ENCODE measurements at regions not wholly inside any gene's neighbourhood (a gene's known extent, or its start where the extent isn't known, plus 50 kb on each side); places are given as distances from the start of the nearest gene placed in this dataset.

DNA sequence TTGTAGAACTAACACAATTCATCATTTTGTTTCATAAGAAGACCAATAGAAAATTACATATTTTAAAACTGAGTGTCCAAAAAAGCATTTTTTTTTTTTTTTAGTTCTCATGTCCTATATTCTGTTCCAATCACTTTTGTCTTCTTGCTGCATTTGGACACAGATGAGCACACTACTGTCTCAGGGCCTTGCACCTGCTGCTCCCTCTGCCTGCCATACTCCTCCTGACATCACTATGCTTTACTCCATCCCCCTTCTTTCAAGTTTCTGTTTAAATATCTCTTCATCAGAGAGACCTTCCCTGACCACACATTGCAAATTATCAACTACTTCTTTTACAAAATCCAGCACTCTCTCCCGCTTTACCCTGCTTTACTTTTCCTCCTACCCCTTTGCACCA lies 230.7 kb upstream of the GK2 start:
- intact Hi-C loops (cut with DNase I): no loop called here
- H3K27ac ChIP-seq: no peak overlapping the region
- 95 to 100% (median 97%) methylated on average over 1 of the region's 1 CpG for WGBS, 3 donors
- no peaks in the 10 kb centered on the region for H3K4me1 ChIP-seq
- DNase-seq: no peak
- H3K9me3 ChIP-seq: no peaks in the 10 kb centered on the region
- no peak for ATAC-seq
- H3K27me3 ChIP-seq (ENCODE audit: insufficient read depth in 3 of 3, low read length in 2 of 3): no peaks in the 10 kb centered on the region
- H3K36me3 ChIP-seq (ENCODE audit: insufficient read depth in 1 of 2, low read depth in 1 of 2): no peaks in the 10 kb centered on the region
- TF ChIP-seq, protein P1, sequence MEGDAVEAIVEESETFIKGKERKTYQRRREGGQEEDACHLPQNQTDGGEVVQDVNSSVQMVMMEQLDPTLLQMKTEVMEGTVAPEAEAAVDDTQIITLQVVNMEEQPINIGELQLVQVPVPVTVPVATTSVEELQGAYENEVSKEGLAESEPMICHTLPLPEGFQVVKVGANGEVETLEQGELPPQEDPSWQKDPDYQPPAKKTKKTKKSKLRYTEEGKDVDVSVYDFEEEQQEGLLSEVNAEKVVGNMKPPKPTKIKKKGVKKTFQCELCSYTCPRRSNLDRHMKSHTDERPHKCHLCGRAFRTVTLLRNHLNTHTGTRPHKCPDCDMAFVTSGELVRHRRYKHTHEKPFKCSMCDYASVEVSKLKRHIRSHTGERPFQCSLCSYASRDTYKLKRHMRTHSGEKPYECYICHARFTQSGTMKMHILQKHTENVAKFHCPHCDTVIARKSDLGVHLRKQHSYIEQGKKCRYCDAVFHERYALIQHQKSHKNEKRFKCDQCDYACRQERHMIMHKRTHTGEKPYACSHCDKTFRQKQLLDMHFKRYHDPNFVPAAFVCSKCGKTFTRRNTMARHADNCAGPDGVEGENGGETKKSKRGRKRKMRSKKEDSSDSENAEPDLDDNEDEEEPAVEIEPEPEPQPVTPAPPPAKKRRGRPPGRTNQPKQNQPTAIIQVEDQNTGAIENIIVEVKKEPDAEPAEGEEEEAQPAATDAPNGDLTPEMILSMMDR (IDR thresholded peaks at IDR 0.05): no peak
- H3K4me3 ChIP-seq: no peak overlapping the region

DNA sequence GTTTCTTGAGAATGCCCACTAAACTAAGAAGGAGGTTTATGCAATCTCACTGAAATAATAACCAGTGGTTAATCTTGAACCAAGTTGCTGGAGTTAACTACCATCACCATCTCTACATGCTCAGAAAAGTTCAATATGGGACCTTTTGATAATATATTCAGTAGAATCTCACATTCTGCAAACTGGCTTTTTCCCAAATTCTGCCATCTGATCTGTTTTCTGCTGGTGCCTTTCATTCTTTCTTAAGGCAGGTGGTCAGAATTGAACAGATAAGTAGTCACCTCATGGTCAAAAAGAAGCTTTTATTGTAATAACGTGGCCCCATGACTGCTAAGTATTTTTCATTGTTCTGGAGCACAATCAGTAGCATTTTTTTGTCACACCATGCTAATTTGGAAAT lies 229.0 kb upstream of the GK2 start:
- Histone ChIP-seq H3K36me3 (ENCODE audit: insufficient read depth in 1 of 2, low read depth in 1 of 2) (no peaks in the 10 kb centered on the region), H3K27ac (no peak overlapping the region), H3K4me3 (no peak overlapping the region), H3K4me1 (no peaks in the 10 kb centered on the region), H3K27me3 (ENCODE audit: insufficient read depth in 3 of 3, low read length in 2 of 3) (no peaks in the 10 kb centered on the region), H3K9me3 (no peaks in the 10 kb centered on the region)
- DNase-seq: no peak
- 60 to 75% (median 68%) methylated on average over 1 of the region's 1 CpG for WGBS, 3 donors
- intact Hi-C loops (cut with DNase I): no loop called here
- ATAC-seq: no peak
- TF ChIP-seq, protein P1 (IDR thresholded peaks at IDR 0.05): no peak

DNA sequence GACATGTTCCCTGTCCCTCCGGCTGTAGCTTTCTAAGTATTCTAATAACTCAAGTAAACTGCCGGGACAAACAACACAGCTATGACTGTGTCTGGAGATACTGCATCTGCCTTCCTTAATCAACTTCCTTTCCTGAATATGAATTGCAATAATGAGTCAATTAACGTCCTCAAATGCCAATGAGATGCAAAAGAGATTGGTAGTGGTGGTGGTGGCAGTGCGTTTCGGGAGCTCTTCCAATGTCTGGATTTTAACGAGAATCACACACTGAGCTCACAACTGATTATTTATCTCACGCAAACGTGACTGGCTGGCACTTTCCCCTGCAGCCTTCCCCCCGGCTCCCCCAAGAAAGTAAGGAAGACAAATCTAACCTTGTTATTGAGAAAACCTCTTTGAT lies 226.1 kb upstream of the GK2 start:
- no peak for ATAC-seq
- no peaks in the 10 kb centered on the region for H3K9me3 ChIP-seq
- WGBS, 3 donors: 85 to 88% (median 88%) methylated on average over 9 of the region's 9 CpGs
- no peaks in the 10 kb centered on the region for H3K27me3 ChIP-seq (ENCODE audit: insufficient read depth in 3 of 3, low read length in 2 of 3)
- DNase-seq: no peak
- intact Hi-C loops (cut with DNase I): no loop called here
- H3K27ac ChIP-seq: no peak overlapping the region
- H3K36me3 ChIP-seq (ENCODE audit: insufficient read depth in 1 of 2, low read depth in 1 of 2): no peaks in the 10 kb centered on the region
- H3K4me1 ChIP-seq: no peaks in the 10 kb centered on the region
- H3K4me3 ChIP-seq: no peak overlapping the region
- TF ChIP-seq, protein P1 (IDR thresholded peaks at IDR 0.05): no peak

DNA sequence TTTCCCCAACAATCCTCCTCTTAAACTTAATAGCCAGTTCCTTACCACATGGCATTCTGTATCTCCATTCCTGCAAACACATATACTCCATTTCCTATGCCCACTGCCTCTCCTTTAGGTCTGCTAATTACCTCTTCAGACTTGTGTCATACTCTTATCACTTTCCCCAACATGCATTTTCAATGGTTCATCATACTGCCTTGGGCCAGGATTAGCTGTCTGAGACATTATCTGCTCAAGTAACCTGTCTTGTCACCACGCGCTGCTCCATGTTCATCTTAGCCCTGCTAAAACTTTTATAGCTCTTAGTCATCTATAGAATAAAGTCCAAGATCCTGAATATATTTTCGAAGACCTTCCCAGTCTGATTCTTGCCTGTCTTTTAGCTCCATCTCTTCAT lies 224.1 kb upstream of the GK2 start:
- WGBS, 3 donors: 96 to 98% (median 96%) methylated on average over 3 of the region's 3 CpGs
- Histone ChIP-seq H3K27me3 (ENCODE audit: insufficient read depth in 3 of 3, low read length in 2 of 3) (no peaks in the 10 kb centered on the region), H3K27ac (no peak overlapping the region), H3K9me3 (no peaks in the 10 kb centered on the region), H3K4me1 (no peaks in the 10 kb centered on the region), H3K4me3 (no peak overlapping the region), H3K36me3 (ENCODE audit: insufficient read depth in 1 of 2, low read depth in 1 of 2) (no peaks in the 10 kb centered on the region)
- intact Hi-C loops (cut with DNase I): no loop called here
- no peak for ATAC-seq
- TF ChIP-seq, protein P1 (IDR thresholded peaks at IDR 0.05): no peak
- no peak for DNase-seq

DNA sequence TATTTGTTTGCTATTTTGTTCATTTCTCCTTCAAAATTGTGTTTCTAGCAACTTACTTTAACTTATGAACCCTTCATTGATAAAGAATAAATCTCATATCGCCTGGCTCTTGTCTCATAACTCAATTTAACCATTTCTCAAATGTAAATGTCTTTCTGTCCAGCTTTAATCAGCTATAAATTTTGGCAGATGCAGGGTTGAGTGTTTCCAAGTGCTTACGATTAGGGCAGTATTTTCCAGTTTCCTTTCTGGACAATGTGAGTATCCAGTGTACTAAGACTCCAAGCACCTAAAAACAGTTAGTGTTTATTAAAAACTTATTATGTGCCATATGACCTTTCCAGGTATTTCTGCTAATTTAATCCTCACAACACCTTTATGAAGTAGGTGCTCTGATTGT lies 218.6 kb upstream of the GK2 start:
- TF ChIP-seq, protein P1 (IDR thresholded peaks at IDR 0.05): no peak
- Histone ChIP-seq H3K4me3 (peak overlapping the region; percentile 17), H3K27ac (no peak overlapping the region), H3K36me3 (ENCODE audit: insufficient read depth in 1 of 2, low read depth in 1 of 2) (no peaks in the 10 kb centered on the region), H3K4me1 (no peaks in the 10 kb centered on the region), H3K27me3 (ENCODE audit: insufficient read depth in 3 of 3, low read length in 2 of 3) (no peaks in the 10 kb centered on the region), H3K9me3 (no peaks in the 10 kb centered on the region)
- 63 to 71% (median 64%) methylated on average over 2 of the region's 2 CpGs for WGBS, 3 donors
- intact Hi-C loops (cut with DNase I): no loop called here
- no peak for ATAC-seq
- no peak for DNase-seq
